ENCODE measurements at regions not wholly inside any gene's neighbourhood (a gene's known extent, or its start where the extent isn't known, plus 50 kb on each side); places are given as distances from the start of the nearest gene placed in this dataset.

GRCh38 chr1:5717031-5717682 lies 275.1 kb downstream of the NPHP4 start:
- Histone ChIP-seq H3K27me3 (no peaks in the 10 kb centered on the region), H3K9me3 (no peaks in the 10 kb centered on the region), H3K4me3 (no peak overlapping the region), H3K36me3 (no peaks in the 10 kb centered on the region), H3K4me1 (no peaks in the 10 kb centered on the region), H3K27ac (no peak overlapping the region)
- intact Hi-C loops (cut with DNase I): no loop called here
- no peak for DNase-seq (ENCODE audit: low spot score in 2 of 2)
- TF ChIP-seq, protein P1, sequence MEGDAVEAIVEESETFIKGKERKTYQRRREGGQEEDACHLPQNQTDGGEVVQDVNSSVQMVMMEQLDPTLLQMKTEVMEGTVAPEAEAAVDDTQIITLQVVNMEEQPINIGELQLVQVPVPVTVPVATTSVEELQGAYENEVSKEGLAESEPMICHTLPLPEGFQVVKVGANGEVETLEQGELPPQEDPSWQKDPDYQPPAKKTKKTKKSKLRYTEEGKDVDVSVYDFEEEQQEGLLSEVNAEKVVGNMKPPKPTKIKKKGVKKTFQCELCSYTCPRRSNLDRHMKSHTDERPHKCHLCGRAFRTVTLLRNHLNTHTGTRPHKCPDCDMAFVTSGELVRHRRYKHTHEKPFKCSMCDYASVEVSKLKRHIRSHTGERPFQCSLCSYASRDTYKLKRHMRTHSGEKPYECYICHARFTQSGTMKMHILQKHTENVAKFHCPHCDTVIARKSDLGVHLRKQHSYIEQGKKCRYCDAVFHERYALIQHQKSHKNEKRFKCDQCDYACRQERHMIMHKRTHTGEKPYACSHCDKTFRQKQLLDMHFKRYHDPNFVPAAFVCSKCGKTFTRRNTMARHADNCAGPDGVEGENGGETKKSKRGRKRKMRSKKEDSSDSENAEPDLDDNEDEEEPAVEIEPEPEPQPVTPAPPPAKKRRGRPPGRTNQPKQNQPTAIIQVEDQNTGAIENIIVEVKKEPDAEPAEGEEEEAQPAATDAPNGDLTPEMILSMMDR (IDR thresholded peaks at IDR 0.05): no peak

GRCh38 chr1:5716126-5716525 lies 276.1 kb downstream of the NPHP4 start:
- H3K27me3 ChIP-seq: no peaks in the 10 kb centered on the region

DNA sequence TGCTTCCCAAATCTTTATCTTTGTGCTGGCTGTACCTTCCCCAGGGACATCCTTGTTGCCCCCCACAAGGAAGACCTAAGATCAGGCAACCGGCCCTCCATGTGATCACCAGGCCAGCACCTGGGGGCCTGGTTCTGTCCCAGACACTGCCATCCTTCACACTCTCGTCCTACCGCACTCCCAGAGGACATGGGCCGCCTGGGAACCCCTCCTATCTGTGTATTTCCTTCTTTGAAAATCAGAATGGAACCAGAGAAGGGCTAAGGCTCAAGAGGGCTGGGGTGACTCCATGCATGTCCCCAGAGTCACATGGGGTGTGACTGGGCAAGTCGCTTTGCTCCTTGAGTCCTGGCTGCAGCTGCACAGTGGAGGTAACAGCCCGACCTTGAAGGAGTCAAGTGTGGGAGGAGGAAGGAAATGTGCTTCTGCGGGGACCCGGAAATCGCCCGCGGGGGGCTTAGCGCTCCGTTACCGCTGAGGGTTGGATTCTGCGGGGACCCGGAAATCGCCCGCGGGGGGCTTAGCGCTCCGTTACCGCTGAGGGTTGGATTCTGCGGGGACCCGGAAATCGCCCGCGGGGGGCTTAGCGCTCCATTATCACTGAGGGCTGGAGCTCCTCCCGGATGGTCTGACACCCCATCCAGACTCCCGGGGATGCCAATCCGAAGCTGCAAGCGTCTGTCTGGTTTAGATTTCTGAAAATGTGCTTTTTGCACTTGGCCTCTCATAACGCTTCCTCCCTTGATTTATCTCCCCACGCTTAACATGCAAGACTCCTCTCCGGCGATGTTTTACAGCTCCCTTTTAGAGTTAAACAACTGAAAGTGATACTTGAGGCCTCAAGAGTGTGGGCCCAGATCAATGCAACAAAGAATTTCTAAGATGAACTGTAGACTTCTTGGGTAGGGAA lies 278.9 kb downstream of the NPHP4 start:
- intact Hi-C loops (cut with DNase I): no loop called here
- DNase-seq (ENCODE audit: low spot score in 2 of 2): no peak
- H3K27me3 ChIP-seq: no peaks in the 10 kb centered on the region

More at GRCh38 chr1:5716126-5716525, 276.1 kb downstream of the NPHP4 start:
- Histone ChIP-seq H3K9me3 (no peaks in the 10 kb centered on the region), H3K36me3 (no peaks in the 10 kb centered on the region), H3K4me3 (no peak overlapping the region), H3K27ac (no peak overlapping the region), H3K4me1 (no peaks in the 10 kb centered on the region)
- TF ChIP-seq, protein P1 (IDR thresholded peaks at IDR 0.05): no peak
- no peak for DNase-seq (ENCODE audit: low spot score in 2 of 2)
- intact Hi-C loops (cut with DNase I): no loop called here

DNA sequence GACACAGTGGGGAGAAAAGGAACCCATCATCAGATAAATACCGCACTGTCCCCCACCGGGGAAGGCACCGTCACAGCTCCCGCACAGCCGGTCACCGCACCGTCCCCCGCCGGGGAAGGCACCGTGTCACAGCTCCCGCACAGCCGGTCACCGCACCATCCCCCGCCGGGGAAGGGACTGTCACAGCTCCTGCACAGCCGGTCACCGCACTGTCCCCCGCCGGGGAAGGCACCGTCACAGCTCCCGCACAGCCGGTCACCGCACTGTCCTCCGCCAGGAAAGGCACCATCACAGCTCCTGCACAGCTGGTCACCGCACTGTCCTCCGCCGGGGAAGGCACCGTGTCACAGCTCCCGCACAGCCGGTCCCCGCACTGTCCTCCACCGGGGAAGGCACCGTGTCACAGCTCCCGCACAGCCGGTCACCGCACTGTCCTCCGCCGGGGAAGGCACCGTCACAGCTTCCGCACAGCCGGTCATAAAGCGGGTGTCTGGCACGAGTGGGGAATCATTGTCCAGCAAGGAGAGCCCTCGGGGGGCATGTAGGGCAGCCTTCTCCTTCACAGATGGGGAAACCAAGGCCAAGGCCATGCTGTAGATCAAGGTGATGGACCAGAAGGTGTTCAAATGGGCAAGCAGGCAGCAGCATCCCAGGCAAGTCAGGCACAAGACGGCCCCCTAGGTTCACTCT lies 280.1 kb downstream of the NPHP4 start:
- no peak for DNase-seq (ENCODE audit: low spot score in 2 of 2)
- Histone ChIP-seq H3K9me3 (no peaks in the 10 kb centered on the region), H3K27me3 (no peaks in the 10 kb centered on the region), H3K27ac (no peak overlapping the region), H3K4me1 (no peaks in the 10 kb centered on the region), H3K4me3 (no peak overlapping the region), H3K36me3 (no peaks in the 10 kb centered on the region)
- intact Hi-C loops (cut with DNase I): no loop called here
- TF ChIP-seq, protein P1 (IDR thresholded peaks at IDR 0.05): no peak

More for the DNA sequence above, 278.9 kb downstream of the NPHP4 start:
- Histone ChIP-seq H3K4me1 (no peaks in the 10 kb centered on the region), H3K27ac (no peak overlapping the region), H3K36me3 (no peaks in the 10 kb centered on the region), H3K4me3 (no peak overlapping the region), H3K9me3 (no peaks in the 10 kb centered on the region)
- TF ChIP-seq, protein P1 (IDR thresholded peaks at IDR 0.05): no peak

DNA sequence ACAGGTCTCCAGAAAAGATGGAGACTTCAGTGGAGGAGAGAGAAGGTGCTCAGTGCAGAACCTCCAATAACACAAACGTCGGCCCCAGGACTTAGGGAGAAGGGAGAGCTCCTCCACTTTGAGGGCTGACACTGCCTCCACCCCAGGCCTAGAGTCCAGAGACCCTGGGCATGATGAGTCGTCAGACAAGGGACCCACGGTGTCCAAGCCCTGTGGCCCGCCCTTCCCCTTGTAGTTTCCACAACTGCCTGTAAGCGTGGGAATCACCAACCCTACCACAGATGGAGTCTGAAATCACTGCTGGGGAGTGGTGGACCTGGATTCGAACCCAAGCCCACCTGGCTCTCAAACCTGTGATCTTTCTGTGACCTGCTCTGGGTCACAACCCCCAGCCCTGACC lies 281.1 kb downstream of the NPHP4 start:
- DNase-seq (ENCODE audit: low spot score in 2 of 2): no peak
- intact Hi-C loops (cut with DNase I): no loop called here
- TF ChIP-seq, protein P1 (IDR thresholded peaks at IDR 0.05): no peak
- Histone ChIP-seq H3K36me3 (no peaks in the 10 kb centered on the region), H3K4me3 (no peak overlapping the region), H3K4me1 (no peaks in the 10 kb centered on the region), H3K27ac (no peak overlapping the region), H3K9me3 (no peaks in the 10 kb centered on the region), H3K27me3 (no peaks in the 10 kb centered on the region)
